K562 (cell line): ENCODE measurements at regions not wholly inside any gene's neighbourhood (a gene's known extent, or its start where the extent isn't known, plus 50 kb on each side); places are given as distances from the start of the nearest gene placed in this dataset.

ENCODE experiments used
- ATAC-seq: fragments of 200-7000 bp; cut with Tn5 transposase; 3 replicates; pipeline ENCODE4 v1.9.1; 2020; ENCODE audit warnings: moderate library complexity
- BruUV-seq: library from RNA; stranded (reverse); fragments of 400-500 nt; replicated peaks from 2 replicates; lab custom pipeline; 2021; lab: Mats Ljungman, UMichigan
- CTCF ChIA-PET: fragments of 300-600 bp; formaldehyde crosslinking; extraction: SDS; loops from one replicate; lab custom pipeline; 2021; ENCODE audit warnings: low intra/inter-chr PET ratio; lab: Yijun Ruan, JAX
- POLR2A ChIA-PET: fragments of 300-600, 350-650 bp; sonication (Branson Sonifier 250); formaldehyde crosslinking; extraction: SDS; loops from one replicate; lab custom pipeline; 2021; ENCODE audit warnings: antibody characterized with exemption, inconsistent platforms; lab: Yijun Ruan, JAX
- DNase-seq, 4 experiments: peaks; one replicate each; pipeline versions ENCODE4 v3.0.0 to v3.0.0-alpha.2; 2011 to 2018; ENCODE audit warnings: low spot score in 3 of 4, mixed read lengths in 3 of 4; ENCODE audit errors: extremely low read depth in 1 of 4
- FAIRE-seq: peaks from 2 replicates; lab custom pipeline; 2011; peaks lifted over from hg19 to GRCh38; lab: Jason Lieb, UNC
- H2AFZ ChIP-seq: 2 replicates; pipeline ENCODE4 v1.6.0; 2011; ENCODE audit warnings: low read depth, low read length, control low read depth, inconsistent platforms
- H3K27ac ChIP-seq: fragments of 200-600 bp; 3 replicates; pipeline ENCODE4 v1.8.0; 2011; ENCODE audit warnings: low read depth, mild to moderate bottlenecking, control low read depth, inconsistent platforms, low read length, moderate library complexity, mixed read lengths; ENCODE audit errors: extremely low read depth
- H3K27me3 ChIP-seq, 2 experiments: fragments of 300-600 bp in 1 of 2; 2 replicates in 1 of 2; 3 replicates in 1 of 2; pipeline versions ENCODE4 v1.6.0 to v1.8.0; 2011; ENCODE audit warnings: inconsistent platforms in 2 of 2, low read length in 2 of 2, mild to moderate bottlenecking in 1 of 2, mixed read lengths in 1 of 2, moderate library complexity in 1 of 2; ENCODE audit not compliant: control insufficient read depth in 2 of 2, insufficient read depth in 2 of 2
- H3K36me3 ChIP-seq: fragments of 300-600 bp; 3 replicates; pipeline ENCODE4 v1.8.0; 2011; ENCODE audit warnings: mild to moderate bottlenecking, low read length, inconsistent platforms; ENCODE audit not compliant: control insufficient read depth, insufficient read depth
- H3K4me1 ChIP-seq, 2 experiments: fragments of 200-600 bp in 1 of 2; replicated peaks in 1 of 2; 2 replicates in 1 of 2; 3 replicates in 1 of 2; pipeline versions ENCODE4 v1.5.1 to v1.8.0; 2011; ENCODE audit warnings: inconsistent platforms in 2 of 2, low read length in 2 of 2, mild to moderate bottlenecking in 1 of 2, mixed read lengths in 1 of 2, moderate library complexity in 1 of 2; ENCODE audit not compliant: control insufficient read depth in 2 of 2, insufficient read depth in 2 of 2
- H3K4me2 ChIP-seq: 2 replicates; pipeline ENCODE4 v1.6.1; 2011; ENCODE audit warnings: low read length, control low read depth, inconsistent platforms, mixed read lengths; ENCODE audit not compliant: insufficient read depth
- H3K4me3 ChIP-seq: fragments of 200-600 bp; sonication (generic), shearing (Covaris generic); 2 replicates; pipeline ENCODE4 v1.5.1; 2016; ENCODE audit warnings: control low read depth, inconsistent platforms
- H3K79me2 ChIP-seq: fragments of 200-600 bp; 3 replicates; pipeline ENCODE4 v1.8.0; 2011; ENCODE audit warnings: low read length, inconsistent platforms; ENCODE audit not compliant: control insufficient read depth, insufficient read depth
- H3K9ac ChIP-seq, 2 experiments: 2 replicates each; pipeline versions ENCODE4 v1.6.0 to v1.6.1; 2011; ENCODE audit warnings: low read depth in 2 of 2, low read length in 2 of 2, control low read depth in 1 of 2, inconsistent platforms in 1 of 2, mild to moderate bottlenecking in 1 of 2, mixed read lengths in 1 of 2; ENCODE audit not compliant: insufficient read depth in 1 of 2
- H3K9me1 ChIP-seq: one replicate; pipeline ENCODE4 v1.6.0; 2011; ENCODE audit warnings: inconsistent platforms, mild to moderate bottlenecking, low read length, moderate library complexity; ENCODE audit not compliant: control insufficient read depth, insufficient read depth
- H3K9me3 ChIP-seq: replicated peaks from 2 replicates; pipeline ENCODE4 v1.5.1; 2011; ENCODE audit warnings: low read depth, low read length, inconsistent platforms; ENCODE audit not compliant: control insufficient read depth, insufficient read depth
- H4K20me1 ChIP-seq: replicated peaks from 2 replicates; pipeline ENCODE4 v1.6.1; 2011; ENCODE audit warnings: low read length, inconsistent platforms, mixed read lengths; ENCODE audit not compliant: control insufficient read depth, insufficient read depth
- DLX4 ChIP-seq: fragments of 250-450 bp; sonication (Bioruptor Pico); IDR thresholded peaks from 2 replicates; pipeline ENCODE4 v1.6.1; 2021; ENCODE audit warnings: mild to moderate bottlenecking
- EP300 ChIP-seq: IDR thresholded peaks from 2 replicates; pipeline ENCODE4 v1.6.1; 2012; ENCODE audit warnings: low read length, improper control_type of control experiment
- FOXJ3 ChIP-seq: sonication (generic); formaldehyde crosslinking; IDR thresholded peaks from 2 replicates; pipeline ENCODE4 v1.4.0; 2020; ENCODE audit warnings: mild to moderate bottlenecking, missing genetic modification reagents
- FOXK1 ChIP-seq: sonication (generic); formaldehyde crosslinking; IDR thresholded peaks from 2 replicates; pipeline ENCODE4 v1.8.0; 2022; ENCODE audit warnings: missing genetic modification reagents, mild to moderate bottlenecking, borderline replicate concordance
- PHF20 ChIP-seq: fragments of 450-650 bp; IDR thresholded peaks from 2 replicates; pipeline ENCODE4 v1.6.1; 2018; ENCODE audit not compliant: partially characterized antibody
- RAD21 ChIP-seq, 2 experiments: fragments of 250-450 bp in 1 of 2; fragments of 450-650 bp in 1 of 2; sonication (Bioruptor Pico) in 1 of 2; formaldehyde crosslinking in 1 of 2; IDR thresholded peaks in 1 of 2; conservative IDR thresholded peaks in 1 of 2; 2 replicates each; pipeline versions ENCODE4 v1.4.0 to v1.8.0; 2020 to 2022; ENCODE audit warnings: mild to moderate bottlenecking in 2 of 2, moderate library complexity in 1 of 2
- TAF1 ChIP-seq: IDR thresholded peaks from 2 replicates; pipeline ENCODE4 v1.6.1; 2011; ENCODE audit warnings: mild to moderate bottlenecking, low read length, moderate library complexity; ENCODE audit not compliant: insufficient read depth, control insufficient read depth, severe bottlenecking; ENCODE audit errors: extremely low read depth
- TARDBP ChIP-seq: fragments of 450-650 bp; IDR thresholded peaks from 2 replicates; pipeline ENCODE4 v1.6.1; 2016
- TBL1XR1 ChIP-seq, 2 experiments: IDR thresholded peaks; 2 replicates each; pipeline ENCODE4 v1.6.1; 2012; ENCODE audit warnings: improper control_type of control experiment in 2 of 2, low read length in 2 of 2, mild to moderate bottlenecking in 1 of 2
- TRIM25 ChIP-seq: fragments of 450-650 bp; IDR thresholded peaks from 2 replicates; pipeline ENCODE4 v1.7.0; 2016; ENCODE audit warnings: borderline replicate concordance
- ZNF263 ChIP-seq: sonication (generic); formaldehyde crosslinking; IDR thresholded peaks from 2 replicates; pipeline ENCODE4 v1.8.0; 2022; ENCODE audit warnings: mild to moderate bottlenecking, missing genetic modification reagents, borderline replicate concordance
- ZNF586 ChIP-seq: fragments of 450-650 bp; formaldehyde crosslinking; conservative IDR thresholded peaks from 2 replicates; pipeline ENCODE4 v1.4.0; 2020; ENCODE audit warnings: mild to moderate bottlenecking, moderate library complexity
- ZNF696 ChIP-seq: fragments of 250-450 bp; sonication (Bioruptor Pico); conservative IDR thresholded peaks from 2 replicates; pipeline ENCODE4 v1.4.0; 2020; ENCODE audit warnings: mild to moderate bottlenecking, moderate library complexity
- ZNF76 ChIP-seq: fragments of 250-450 bp; sonication (Bioruptor Pico); IDR thresholded peaks from 2 replicates; pipeline ENCODE4 v1.4.0; 2020; ENCODE audit warnings: mild to moderate bottlenecking, moderate library complexity, borderline replicate concordance
- WGBS: fragments of 100-300 bp; shearing (Covaris generic); methylation state at CpG from one replicate; pipeline ENCODE4 v1.1.6; 2016; ENCODE audit warnings: low coverage, mixed read lengths; ENCODE audit not compliant: insufficient coverage; ENCODE audit errors: missing lambda C conversion rate; 5-methylcytosine and 5-hydroxymethylcytosine counted together
- in situ Hi-C: fragments of 300-500 bp; cut with MboI; formaldehyde crosslinking; loops from 4 replicates; pipeline ENCODE4 v1.15.0; 2018; ENCODE audit warnings: inconsistent platforms, mixed read lengths
- intact Hi-C: fragments of 100-400 bp; cut with micrococcal nuclease; formaldehyde crosslinking; loops from 2 replicates; pipeline ENCODE4 v1.14.2; 2022

GRCh38 chr13:65532231-65532630, 1697.9 kb downstream of the PCDH9 start:
- ChIA-PET POLR2A (interaction anchor here (0.6 to 0.7 kb wide), 2 partner anchors 22 to 914 kb away, joined by 3 read pairs; no protein-coding TSS in a partner anchor), CTCF (no interaction called here)
- no peaks in the 10 kb centered on the region for H3K9me1 ChIP-seq
- no peak overlapping the region for H3K27ac ChIP-seq
- in situ Hi-C loops: no loop called here
- H3K4me2 ChIP-seq: no peak overlapping the region
- no peak overlapping the region for H2AFZ ChIP-seq
- WGBS: 0% methylated on average over 4 of the region's 4 CpGs
- H3K4me3 ChIP-seq: no peak overlapping the region
- no peaks in the 10 kb centered on the region for H3K9me3 ChIP-seq
- H3K27me3 ChIP-seq: no peaks in the 10 kb centered on the region
- H3K36me3 ChIP-seq: no peaks in the 10 kb centered on the region
- TF ChIP-seq FOXK1 (CRISPR knock-in tag) (no peak), DLX4 (CRISPR knock-in tag) (no peak), ZNF263 (no peak), FOXJ3 (CRISPR knock-in tag) (no peak), TARDBP (no peak)
- no peaks in the 10 kb centered on the region for H4K20me1 ChIP-seq
- DNase-seq: peak in 1 of 4 experiments; percentile 0
- no peak overlapping the region for H3K9ac ChIP-seq
- H3K79me2 ChIP-seq: no peaks in the 10 kb centered on the region
- no peak for FAIRE-seq
- intact Hi-C loops: no loop called here
- BruUV-seq: no TSS peak
- no peaks in the 10 kb centered on the region for H3K4me1 ChIP-seq
- no peak for ATAC-seq

- Histone ChIP-seq H3K9ac (no peak overlapping the region), H3K36me3 (no peaks in the 10 kb centered on the region), H4K20me1 (no peaks in the 10 kb centered on the region), H3K79me2 (no peaks in the 10 kb centered on the region), H3K4me1 (no peaks in the 10 kb centered on the region), H3K4me3 (no peak overlapping the region), H3K27me3 (no peaks in the 10 kb centered on the region), H3K9me3 (no peaks in the 10 kb centered on the region), H3K9me1 (no peaks in the 10 kb centered on the region), H2AFZ (no peak overlapping the region), H3K27ac (no peak overlapping the region), H3K4me2 (no peak overlapping the region)
- ChIA-PET POLR2A (no interaction called here), CTCF (no interaction called here)
- 0% methylated on average over 2 of the region's 2 CpGs for WGBS
- BruUV-seq: no TSS peak
- intact Hi-C loops: no loop called here
- no peak for FAIRE-seq
- in situ Hi-C loops: no loop called here
- no peak for DNase-seq
- no peak for ATAC-seq
- TF ChIP-seq PHF20 (no peak), ZNF76 (no peak), ZNF696 (CRISPR knock-in tag) (no peak), RAD21 (CRISPR knock-in tag; conservative IDR thresholded peaks at IDR 0.05 in 1 of 2, IDR thresholded peaks at IDR 0.05 in 1 of 2) (no peak), TBL1XR1 (IDR thresholded peaks at IDR 0.05; ENCODE audit: low read length in 2 of 2) (no peak), ZNF586 (CRISPR knock-in tag) (no peak), TRIM25 (no peak), EP300 (no peak), TAF1 (no peak)
These were observed 1699.4 kb downstream of the PCDH9 start for GRCh38 chr13:65530688-65531087.
